Endothelial cell (in vitro differentiated cells): ENCODE measurements at regions not wholly inside any gene's neighbourhood (a gene's known extent, or its start where the extent isn't known, plus 50 kb on each side); places are given as distances from the start of the nearest gene placed in this dataset.

Source experiments
- DNase-seq: peaks from one replicate; pipeline ENCODE4 v3.0.0; 2021; ENCODE audit warnings: low spot score
- H3K27ac Mint-ChIP-seq: one replicate; pipeline ENCODE4 v1.8.0; 2021; ENCODE audit warnings: mixed read lengths, inconsistent platforms; ENCODE audit not compliant: unreplicated experiment
- H3K27me3 Mint-ChIP-seq: one replicate; pipeline ENCODE4 v1.8.0; 2021; ENCODE audit warnings: mild to moderate bottlenecking, moderate library complexity, mixed read lengths, inconsistent platforms; ENCODE audit not compliant: unreplicated experiment
- H3K36me3 Mint-ChIP-seq: one replicate; pipeline ENCODE4 v1.8.0; 2021; ENCODE audit warnings: mild to moderate bottlenecking, low read depth, mixed read lengths, inconsistent platforms; ENCODE audit not compliant: unreplicated experiment
- H3K4me1 Mint-ChIP-seq: one replicate; pipeline ENCODE4 v1.8.0; 2021; ENCODE audit warnings: mild to moderate bottlenecking, mixed read lengths, inconsistent platforms; ENCODE audit not compliant: unreplicated experiment
- H3K4me3 Mint-ChIP-seq: one replicate; pipeline ENCODE4 v1.8.0; 2021; ENCODE audit warnings: mild to moderate bottlenecking, mixed read lengths, inconsistent platforms; ENCODE audit not compliant: unreplicated experiment
- H3K9me3 Mint-ChIP-seq: one replicate; pipeline ENCODE4 v1.8.0; 2021; ENCODE audit warnings: mixed read lengths, inconsistent platforms; ENCODE audit not compliant: unreplicated experiment
- CTCF ChIP-seq: fragments of 200-600 bp; sonication (generic); IDR thresholded peaks from one replicate; pipeline ENCODE4 v1.5.0; 2021; ENCODE audit warnings: antibody characterized with exemption; ENCODE audit not compliant: unreplicated experiment

GRCh38 chr7:81515009-81515408, 254.8 kb downstream of the HGF start:
- Mint-ChIP-seq H3K9me3 (no peaks in the 10 kb centered on the region), H3K27me3 (no peaks in the 10 kb centered on the region), H3K27ac (no peak overlapping the region), H3K36me3 (no peaks in the 10 kb centered on the region), H3K4me1 (no peaks in the 10 kb centered on the region), H3K4me3 (no peak overlapping the region)
- DNase-seq = no peak
- TF ChIP-seq CTCF = no peak

GRCh38 chr7:81514546-81514945, 255.3 kb downstream of the HGF start:
- H3K4me3 Mint-ChIP-seq = no peak overlapping the region
- no peaks in the 10 kb centered on the region for H3K4me1 Mint-ChIP-seq
- no peaks in the 10 kb centered on the region for H3K27me3 Mint-ChIP-seq
- TF ChIP-seq CTCF = no peak
- H3K9me3 Mint-ChIP-seq = no peaks in the 10 kb centered on the region
- H3K27ac Mint-ChIP-seq = no peak overlapping the region
- no peak for DNase-seq
- H3K36me3 Mint-ChIP-seq = no peaks in the 10 kb centered on the region

GRCh38 chr7:81510122-81510521, 259.7 kb downstream of the HGF start:
- no peak for DNase-seq
- no peak for TF ChIP-seq CTCF
- Mint-ChIP-seq H3K27ac (no peak overlapping the region), H3K36me3 (no peaks in the 10 kb centered on the region), H3K9me3 (no peaks in the 10 kb centered on the region), H3K27me3 (no peaks in the 10 kb centered on the region), H3K4me1 (no peaks in the 10 kb centered on the region), H3K4me3 (no peak overlapping the region)

GRCh38 chr7:81507221-81507620, 262.6 kb downstream of the HGF start:
- no peak for TF ChIP-seq CTCF
- Mint-ChIP-seq H3K4me3 (no peak overlapping the region), H3K9me3 (no peaks in the 10 kb centered on the region), H3K4me1 (no peaks in the 10 kb centered on the region), H3K27me3 (no peaks in the 10 kb centered on the region), H3K36me3 (no peaks in the 10 kb centered on the region), H3K27ac (no peak overlapping the region)
- no peak for DNase-seq

GRCh38 chr7:81506609-81507008, 263.2 kb downstream of the HGF start:
- no peaks in the 10 kb centered on the region for H3K36me3 Mint-ChIP-seq
- no peak overlapping the region for H3K27ac Mint-ChIP-seq
- TF ChIP-seq CTCF = no peak
- H3K4me3 Mint-ChIP-seq = no peak overlapping the region
- H3K9me3 Mint-ChIP-seq = no peaks in the 10 kb centered on the region
- no peak for DNase-seq
- no peaks in the 10 kb centered on the region for H3K27me3 Mint-ChIP-seq
- no peaks in the 10 kb centered on the region for H3K4me1 Mint-ChIP-seq
